Stomach (tissue), 8 donors: ENCODE measurements at regions not wholly inside any gene's neighbourhood (a gene's known extent, or its start where the extent isn't known, plus 50 kb on each side); places are given as distances from the start of the nearest gene placed in this dataset.

ENCODE experiments used
- DNase-seq, 2 donors: peaks; one replicate each; pipeline versions ENCODE4 v3.0.0 to v3.0.0-alpha.2; 2013 to 2019
- H3K27ac ChIP-seq, 5 donors: fragments of 200-600 bp in 4 of 5; sonication (generic) in 4 of 5; one replicate each; pipeline ENCODE4 v1.5.1; 2013 to 2019; ENCODE audit warnings: mild to moderate bottlenecking in 1 of 5, moderate library complexity in 1 of 5
- H3K27me3 ChIP-seq, 3 donors: fragments of 200-600 bp; sonication (generic); one replicate each; pipeline ENCODE4 v1.5.1; 2017 to 2019; ENCODE audit warnings: mixed run types in 1 of 3
- H3K36me3 ChIP-seq, 4 donors: fragments of 200-600 bp; sonication (generic); 1 replicate in 3 of 4; 2 replicates in 1 of 4; pipeline ENCODE4 v1.5.1; 2016 to 2019
- H3K4me1 ChIP-seq, 4 donors: fragments of 200-600 bp; sonication (generic); one replicate each; pipeline ENCODE4 v1.5.1; 2016 to 2019
- H3K4me3 ChIP-seq, 4 donors: fragments of 200-600 bp; sonication (generic) in 3 of 4; one replicate each; pipeline ENCODE4 v1.5.1; 2016 to 2019; ENCODE audit warnings: mild to moderate bottlenecking in 1 of 4
- H3K9me3 ChIP-seq, 4 donors: fragments of 200-600 bp; sonication (generic); one replicate each; pipeline ENCODE4 v1.5.1; 2016 to 2019
- EP300 ChIP-seq: sonication (generic); formaldehyde crosslinking; IDR thresholded peaks from one replicate; pipeline ENCODE4 v1.6.1; 2017; ENCODE audit warnings: antibody characterized with exemption
- POLR2A ChIP-seq, 4 donors: fragments of 450-650 bp; IDR thresholded peaks; one replicate each; pipeline ENCODE4 v1.6.1; 2016; ENCODE audit warnings: antibody characterized with exemption in 4 of 4, control low read depth in 2 of 4, mild to moderate bottlenecking in 1 of 4, moderate library complexity in 1 of 4
- POLR2AphosphoS5 ChIP-seq, 3 donors: sonication (generic); formaldehyde crosslinking; IDR thresholded peaks; one replicate each; pipeline ENCODE4 v1.6.1; 2016; ENCODE audit warnings: antibody characterized with exemption in 3 of 3
- WGBS, 5 donors: extraction: QIAGEN DNeasy Blood & Tissue Kit in 3 of 5; methylation state at CpG; one replicate each; pipeline versions ENCODE4 v1.1.5 to v1.1.7; 2013 to 2018; 5-methylcytosine and 5-hydroxymethylcytosine counted together
- intact Hi-C: fragments of 100-400 bp; cut with DNase I; formaldehyde crosslinking; loops from one replicate; pipeline ENCODE4 v1.15.1; 2023; ENCODE audit warnings: low total_unique reads
- TF ChIP-seq, protein P1 (sequence below), 7 experiments: fragments of 450-650 bp in 4 of 7; fragments of 200-600 bp in 3 of 7; sonication (generic) in 3 of 7; IDR thresholded peaks; one replicate each; pipeline ENCODE4 v1.5.1; 2016 to 2019; ENCODE audit warnings: antibody characterized with exemption in 7 of 7, control low read depth in 2 of 7, mild to moderate bottlenecking in 1 of 7
- donor health status: healthy with polysubstance abuse.
- donor health status: Bipolar disorder and iron deficiency.
- donor health status: healthy.

DNA sequence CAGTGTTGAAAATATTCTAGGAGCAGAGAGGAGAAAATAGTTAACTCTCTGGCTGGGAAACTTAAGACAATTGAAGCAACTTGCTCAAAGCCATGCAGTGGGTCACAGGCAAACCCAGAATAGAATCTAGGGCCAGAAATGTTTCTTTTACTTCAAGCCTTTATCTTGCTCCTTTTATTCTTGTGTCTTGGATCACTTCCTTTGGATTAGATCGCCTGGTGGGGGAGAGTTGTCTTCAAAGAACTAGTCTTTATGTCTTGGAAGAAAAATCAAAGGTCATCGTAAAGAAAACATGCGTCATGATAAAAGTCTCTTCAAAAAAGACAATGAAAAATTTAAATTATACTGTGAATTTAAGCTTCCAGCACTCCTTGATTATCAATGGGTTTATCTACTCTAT is 493.6 kb upstream of the USP24 start:
- TF ChIP-seq EP300 (no peak), POLR2AphosphoS5 (IDR thresholded peaks at IDR 0.05) (no peak), POLR2A (IDR thresholded peaks at IDR 0.05) (no peak)
- TF ChIP-seq, protein P1, sequence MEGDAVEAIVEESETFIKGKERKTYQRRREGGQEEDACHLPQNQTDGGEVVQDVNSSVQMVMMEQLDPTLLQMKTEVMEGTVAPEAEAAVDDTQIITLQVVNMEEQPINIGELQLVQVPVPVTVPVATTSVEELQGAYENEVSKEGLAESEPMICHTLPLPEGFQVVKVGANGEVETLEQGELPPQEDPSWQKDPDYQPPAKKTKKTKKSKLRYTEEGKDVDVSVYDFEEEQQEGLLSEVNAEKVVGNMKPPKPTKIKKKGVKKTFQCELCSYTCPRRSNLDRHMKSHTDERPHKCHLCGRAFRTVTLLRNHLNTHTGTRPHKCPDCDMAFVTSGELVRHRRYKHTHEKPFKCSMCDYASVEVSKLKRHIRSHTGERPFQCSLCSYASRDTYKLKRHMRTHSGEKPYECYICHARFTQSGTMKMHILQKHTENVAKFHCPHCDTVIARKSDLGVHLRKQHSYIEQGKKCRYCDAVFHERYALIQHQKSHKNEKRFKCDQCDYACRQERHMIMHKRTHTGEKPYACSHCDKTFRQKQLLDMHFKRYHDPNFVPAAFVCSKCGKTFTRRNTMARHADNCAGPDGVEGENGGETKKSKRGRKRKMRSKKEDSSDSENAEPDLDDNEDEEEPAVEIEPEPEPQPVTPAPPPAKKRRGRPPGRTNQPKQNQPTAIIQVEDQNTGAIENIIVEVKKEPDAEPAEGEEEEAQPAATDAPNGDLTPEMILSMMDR (IDR thresholded peaks at IDR 0.05): no peak
- Histone ChIP-seq H3K9me3 (no peaks in the 10 kb centered on the region), H3K27me3 (no peaks in the 10 kb centered on the region), H3K4me3 (no peak overlapping the region), H3K27ac (no peak overlapping the region), H3K36me3 (no peaks in the 10 kb centered on the region), H3K4me1 (no peaks in the 10 kb centered on the region)
- intact Hi-C loops: no loop called here
- no peak for DNase-seq
- WGBS, 5 donors: 52 to 61% (median 56%) methylated on average over 3 of the region's 3 CpGs

GRCh38 chr1:55707846-55708245 is 492.7 kb upstream of the USP24 start:
- TF ChIP-seq EP300 (no peak), POLR2A (IDR thresholded peaks at IDR 0.05) (no peak), POLR2AphosphoS5 (IDR thresholded peaks at IDR 0.05) (no peak)
- TF ChIP-seq, protein P1 (IDR thresholded peaks at IDR 0.05): no peak
- no peak overlapping the region for H3K27ac ChIP-seq
- no peaks in the 10 kb centered on the region for H3K27me3 ChIP-seq
- H3K36me3 ChIP-seq: no peaks in the 10 kb centered on the region
- no peaks in the 10 kb centered on the region for H3K9me3 ChIP-seq
- DNase-seq: no peak
- intact Hi-C loops: no loop called here
- H3K4me1 ChIP-seq: no peaks in the 10 kb centered on the region
- no peak overlapping the region for H3K4me3 ChIP-seq
- WGBS, 5 donors: 62 to 84% (median 69%) methylated on average over 2 of the region's 2 CpGs

DNA sequence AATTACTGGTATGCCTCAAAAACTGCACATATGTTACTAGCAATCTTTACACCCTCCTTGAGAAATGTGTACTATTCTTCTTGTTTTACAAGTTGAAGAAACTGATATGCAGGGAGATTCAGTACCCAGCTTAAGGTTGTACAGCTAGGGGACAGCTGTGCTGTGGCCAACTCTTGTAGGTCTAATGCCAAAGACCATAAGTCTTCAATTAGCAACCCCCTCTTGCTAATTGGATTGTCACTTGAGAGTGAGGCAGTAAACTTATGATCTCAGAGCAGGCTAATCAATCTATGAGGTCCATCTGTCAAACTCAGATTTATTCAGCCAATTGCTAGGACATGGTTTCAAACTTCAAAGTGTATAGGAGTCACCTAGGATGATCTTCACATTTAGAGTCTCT is 492.0 kb upstream of the USP24 start:
- Histone ChIP-seq H3K27me3 (no peaks in the 10 kb centered on the region), H3K9me3 (no peaks in the 10 kb centered on the region), H3K36me3 (no peaks in the 10 kb centered on the region), H3K4me3 (no peak overlapping the region), H3K4me1 (no peaks in the 10 kb centered on the region), H3K27ac (no peak overlapping the region)
- no peak for TF ChIP-seq POLR2A (IDR thresholded peaks at IDR 0.05)
- TF ChIP-seq, protein P1 (IDR thresholded peaks at IDR 0.05): no peak
- intact Hi-C loops: no loop called here
- no peak for DNase-seq

GRCh38 chr1:55706397-55706796 is 491.2 kb upstream of the USP24 start:
- Histone ChIP-seq H3K27me3 (no peaks in the 10 kb centered on the region), H3K27ac (no peak overlapping the region), H3K4me1 (no peaks in the 10 kb centered on the region), H3K4me3 (no peak overlapping the region), H3K9me3 (no peaks in the 10 kb centered on the region), H3K36me3 (no peaks in the 10 kb centered on the region)
- intact Hi-C loops: no loop called here
- DNase-seq: no peak
- WGBS, 5 donors: 50 to 78% (median 65%) methylated on average over 1 of the region's 1 CpG
- TF ChIP-seq POLR2AphosphoS5 (IDR thresholded peaks at IDR 0.05): no peak
- TF ChIP-seq POLR2A (IDR thresholded peaks at IDR 0.05): no peak
- no peak for TF ChIP-seq EP300
- TF ChIP-seq, protein P1 (IDR thresholded peaks at IDR 0.05): no peak
